Right atrium auricular region (tissue), 2 donors: ENCODE measurements at regions not wholly inside any gene's neighbourhood (a gene's known extent, or its start where the extent isn't known, plus 50 kb on each side); places are given as distances from the start of the nearest gene placed in this dataset.

Source experiments
- DNase-seq: peaks from one replicate; pipeline ENCODE4 v3.0.0-alpha.2; 2019; ENCODE audit warnings: low spot score
- H3K27ac ChIP-seq, 2 donors: fragments of 200-600 bp; sonication (generic); 1 replicate in 1 of 2; 2 replicates in 1 of 2; pipeline ENCODE4 v1.5.1; 2016 to 2019
- H3K27me3 ChIP-seq, 2 donors: fragments of 200-600 bp; sonication (generic); one replicate each; pipeline versions ENCODE4 v1.5.1 to v1.6.0; 2017 to 2019
- H3K36me3 ChIP-seq: fragments of 200-600 bp; sonication (generic); one replicate; pipeline ENCODE4 v1.5.1; 2016
- H3K4me1 ChIP-seq, 2 donors: fragments of 200-600 bp; sonication (generic); one replicate each; pipeline versions ENCODE4 v1.5.1 to v1.6.0; 2017 to 2019
- H3K4me3 ChIP-seq, 2 donors: fragments of 200-600 bp; sonication (generic); 1 replicate in 1 of 2; 2 replicates in 1 of 2; pipeline ENCODE4 v1.5.1; 2017 to 2019; ENCODE audit warnings: mild to moderate bottlenecking in 1 of 2, moderate library complexity in 1 of 2
- H3K9me3 ChIP-seq, 2 donors: fragments of 200-600 bp; sonication (generic); one replicate each; pipeline ENCODE4 v1.5.1; 2019
- CTCF ChIP-seq, 2 donors: fragments of 200-600 bp; sonication (generic); IDR thresholded peaks; one replicate each; pipeline ENCODE4 v1.5.1; 2019; ENCODE audit warnings: antibody characterized with exemption in 2 of 2

DNA sequence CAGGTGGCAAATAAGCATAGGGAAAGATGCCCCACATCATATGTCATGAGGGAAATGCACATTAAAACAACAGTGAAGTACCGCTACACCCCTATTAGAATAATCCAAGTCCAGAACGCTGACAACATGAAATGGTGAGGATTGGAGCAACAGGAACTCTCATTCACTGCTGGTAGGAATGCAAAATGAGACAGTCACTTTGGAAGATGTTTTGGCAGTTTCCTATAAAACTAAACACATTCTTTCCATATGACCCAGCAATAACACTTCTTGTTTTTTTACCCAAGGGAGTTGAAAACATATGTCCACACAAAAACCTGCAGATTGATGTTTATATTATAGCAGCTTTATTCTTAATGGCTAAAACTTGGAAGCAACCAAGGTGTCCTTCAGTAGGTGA lies 116.4 kb upstream of the TOPAZ1 start:
- Histone ChIP-seq H3K27ac (no peak overlapping the region), H3K27me3 (no peaks in the 10 kb centered on the region), H3K4me3 (no peak overlapping the region), H3K4me1 (peaks cover 0 to 4% of the 10 kb centered on the region in 2 donors), H3K36me3 (no peaks in the 10 kb centered on the region), H3K9me3 (no peaks in the 10 kb centered on the region)
- TF ChIP-seq CTCF (IDR thresholded peaks at IDR 0.05), result no peak
- no peak for DNase-seq

DNA sequence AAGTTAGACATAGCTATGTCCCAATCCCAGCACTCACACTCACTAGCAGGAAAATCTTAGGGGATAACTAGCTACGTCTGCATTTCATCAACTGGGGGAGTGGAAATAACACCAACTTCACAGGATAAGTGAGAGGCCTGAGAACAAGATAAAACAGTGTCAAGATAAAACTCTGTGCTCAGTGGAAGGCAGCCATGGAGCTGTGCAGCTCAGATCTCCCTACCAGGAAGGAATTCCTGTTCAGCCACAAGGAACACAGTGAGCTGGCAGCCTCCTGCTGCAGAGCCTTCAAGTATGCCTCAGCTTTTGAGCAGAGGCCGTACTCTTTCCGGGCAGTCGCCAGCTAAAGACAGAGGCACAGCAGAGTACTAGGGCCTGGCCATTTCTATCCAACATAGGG lies 115.8 kb upstream of the TOPAZ1 start:
- TF ChIP-seq CTCF (IDR thresholded peaks at IDR 0.05), result no peak
- DNase-seq, result no peak

GRCh38 chr3:44128057-44128775 lies 113.5 kb upstream of the TOPAZ1 start:
- Histone ChIP-seq H3K4me1 (no peaks in the 10 kb centered on the region), H3K27me3 (no peaks in the 10 kb centered on the region), H3K4me3 (no peak overlapping the region), H3K27ac (no peak overlapping the region), H3K9me3 (no peaks in the 10 kb centered on the region), H3K36me3 (no peaks in the 10 kb centered on the region)
- DNase-seq, result no peak
- TF ChIP-seq CTCF (IDR thresholded peaks at IDR 0.05), result no peak

More for the DNA sequence above, 115.8 kb upstream of the TOPAZ1 start:
- Histone ChIP-seq H3K4me3 (no peak overlapping the region), H3K36me3 (no peaks in the 10 kb centered on the region), H3K9me3 (no peaks in the 10 kb centered on the region), H3K4me1 (peaks cover 0 to 1% of the 10 kb centered on the region in 2 donors), H3K27me3 (no peaks in the 10 kb centered on the region), H3K27ac (no peak overlapping the region)

- no peak for DNase-seq
- TF ChIP-seq CTCF (IDR thresholded peaks at IDR 0.05), result no peak
- Histone ChIP-seq H3K9me3 (no peaks in the 10 kb centered on the region), H3K36me3 (no peaks in the 10 kb centered on the region), H3K4me1 (no peaks in the 10 kb centered on the region), H3K4me3 (no peak overlapping the region), H3K27me3 (no peaks in the 10 kb centered on the region), H3K27ac (no peak overlapping the region)
Observed at GRCh38 chr3:44130249-44130648, 111.4 kb upstream of the TOPAZ1 start.

DNA sequence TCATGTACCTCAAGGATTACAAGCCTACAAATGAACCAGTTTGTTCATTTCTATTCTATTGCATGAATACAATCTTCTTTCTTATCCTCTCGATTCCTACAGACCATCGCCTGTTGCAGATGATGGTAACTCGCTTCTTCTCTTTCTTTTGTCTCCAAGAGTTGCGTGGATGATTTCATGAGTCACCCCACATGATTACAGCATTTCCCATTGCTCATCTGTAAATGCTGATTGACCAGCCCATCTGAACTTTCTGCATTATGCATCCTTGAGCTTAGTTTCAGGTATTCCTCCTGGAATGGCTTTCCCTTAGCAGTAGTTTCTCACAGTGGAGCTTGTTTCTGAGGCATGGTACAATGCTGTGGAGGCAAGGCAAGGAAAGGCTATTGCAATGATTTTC lies 109.6 kb upstream of the TOPAZ1 start:
- Histone ChIP-seq H3K27me3 (no peaks in the 10 kb centered on the region), H3K4me1 (no peaks in the 10 kb centered on the region), H3K9me3 (no peaks in the 10 kb centered on the region), H3K27ac (no peak overlapping the region), H3K4me3 (no peak overlapping the region), H3K36me3 (no peaks in the 10 kb centered on the region)
- no peak for TF ChIP-seq CTCF (IDR thresholded peaks at IDR 0.05)
- no peak for DNase-seq

DNA sequence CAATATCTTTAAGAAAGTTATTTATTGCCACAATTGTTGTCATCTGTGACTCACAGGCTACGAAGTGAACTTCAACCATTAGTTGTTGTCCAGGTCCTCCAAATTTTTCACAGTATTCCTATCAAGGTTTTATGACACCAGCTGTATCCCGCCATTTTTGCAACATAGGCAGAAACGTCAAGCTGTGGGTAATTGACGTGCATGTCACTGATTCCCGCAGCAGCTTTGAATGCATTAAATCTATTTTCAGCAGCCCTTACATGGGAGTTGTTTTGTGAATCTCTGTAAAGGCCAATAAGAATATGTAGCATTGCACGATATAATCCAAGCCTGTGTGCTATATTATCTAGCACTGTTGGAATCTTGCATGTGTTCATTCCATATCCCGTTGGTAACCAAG lies 109.1 kb upstream of the TOPAZ1 start:
- TF ChIP-seq CTCF (IDR thresholded peaks at IDR 0.05), result no peak
- no peaks in the 10 kb centered on the region for H3K27me3 ChIP-seq

More for the DNA sequence above, 109.1 kb upstream of the TOPAZ1 start:
- H3K27ac ChIP-seq, result no peak overlapping the region
- H3K4me1 ChIP-seq, result no peaks in the 10 kb centered on the region
- no peak overlapping the region for H3K4me3 ChIP-seq
- H3K36me3 ChIP-seq, result no peaks in the 10 kb centered on the region
- no peaks in the 10 kb centered on the region for H3K9me3 ChIP-seq
- no peak for DNase-seq
